ENCODE measurements at regions not wholly inside any gene's neighbourhood (a gene's known extent, or its start where the extent isn't known, plus 50 kb on each side); places are given as distances from the start of the nearest gene placed in this dataset.

DNA sequence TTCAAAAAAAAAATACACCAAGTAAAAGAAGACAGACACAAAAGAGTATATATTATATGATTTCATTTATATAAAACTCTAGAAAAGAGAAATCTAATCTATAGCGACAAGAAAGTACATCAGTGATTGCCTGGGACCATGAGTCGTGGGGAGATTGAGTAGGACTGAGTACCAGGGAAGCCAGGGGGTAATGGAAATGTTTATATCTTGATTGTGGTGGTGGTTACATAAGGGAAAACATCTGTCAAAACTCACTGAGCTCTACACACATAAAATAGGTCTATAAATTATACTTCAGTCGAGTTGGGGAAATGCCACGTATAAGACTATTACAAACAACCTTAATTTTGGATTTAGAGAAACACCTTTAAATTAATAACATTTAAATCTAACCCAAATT lies 117.4 kb downstream of the TRIM29 start:
- Histone ChIP-seq H3K36me3 (replicated peaks in 1 of 2; ENCODE audit: control insufficient read depth in 1 of 2, insufficient read depth in 2 of 2, low read length in 2 of 2) (no peaks in the 10 kb centered on the region), H3K4me3 (replicated peaks in 1 of 3; ENCODE audit: low read depth in 2 of 3, low read length in 3 of 3) (no peak overlapping the region), H3K4me2 (replicated peaks; ENCODE audit: extremely low read depth, low read length, poor library complexity, severe bottlenecking) (no peak overlapping the region), H3K27ac (ENCODE audit: low read depth in 1 of 2, low read length in 2 of 2) (no peak overlapping the region), H3K27me3 (ENCODE audit: control insufficient read depth in 2 of 2, insufficient read depth in 2 of 2, low read length in 2 of 2) (peaks cover 0 to 7% of the 10 kb centered on the region in 2 donors), H3K4me1 (ENCODE audit: control insufficient read depth in 1 of 2, insufficient read depth in 2 of 2, low read length in 2 of 2) (no peaks in the 10 kb centered on the region), H4K20me1 (ENCODE audit: insufficient read depth, low read length) (no peaks in the 10 kb centered on the region), H2AFZ (ENCODE audit: insufficient read depth, low read depth, low read length, poor library complexity, severe bottlenecking) (no peak overlapping the region), H3K79me2 (ENCODE audit: insufficient read depth, low read length) (no peaks in the 10 kb centered on the region), H3K9ac (ENCODE audit: insufficient read depth, low read length, poor library complexity, severe bottlenecking) (no peak overlapping the region), H3K9me3 (replicated peaks in 1 of 2; ENCODE audit: control insufficient read depth in 1 of 2, insufficient read depth in 1 of 2, low read length in 2 of 2) (no peaks in the 10 kb centered on the region)
- no peaks in the 10 kb centered on the region for H3K9me3 Mint-ChIP-seq
- H3K4me3 Mint-ChIP-seq, result no peak overlapping the region
- DNase-seq, result no peak
- WGBS (ENCODE audit: insufficient coverage), result no CpG with 5 or more reads among the region's 4 CpGs
- no peaks in the 10 kb centered on the region for H3K36me3 Mint-ChIP-seq
- TF ChIP-seq, protein P1, sequence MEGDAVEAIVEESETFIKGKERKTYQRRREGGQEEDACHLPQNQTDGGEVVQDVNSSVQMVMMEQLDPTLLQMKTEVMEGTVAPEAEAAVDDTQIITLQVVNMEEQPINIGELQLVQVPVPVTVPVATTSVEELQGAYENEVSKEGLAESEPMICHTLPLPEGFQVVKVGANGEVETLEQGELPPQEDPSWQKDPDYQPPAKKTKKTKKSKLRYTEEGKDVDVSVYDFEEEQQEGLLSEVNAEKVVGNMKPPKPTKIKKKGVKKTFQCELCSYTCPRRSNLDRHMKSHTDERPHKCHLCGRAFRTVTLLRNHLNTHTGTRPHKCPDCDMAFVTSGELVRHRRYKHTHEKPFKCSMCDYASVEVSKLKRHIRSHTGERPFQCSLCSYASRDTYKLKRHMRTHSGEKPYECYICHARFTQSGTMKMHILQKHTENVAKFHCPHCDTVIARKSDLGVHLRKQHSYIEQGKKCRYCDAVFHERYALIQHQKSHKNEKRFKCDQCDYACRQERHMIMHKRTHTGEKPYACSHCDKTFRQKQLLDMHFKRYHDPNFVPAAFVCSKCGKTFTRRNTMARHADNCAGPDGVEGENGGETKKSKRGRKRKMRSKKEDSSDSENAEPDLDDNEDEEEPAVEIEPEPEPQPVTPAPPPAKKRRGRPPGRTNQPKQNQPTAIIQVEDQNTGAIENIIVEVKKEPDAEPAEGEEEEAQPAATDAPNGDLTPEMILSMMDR (IDR thresholded peaks at IDR 0.05), result no peak
- intact Hi-C loops (cut with micrococcal nuclease), result no loop called here
- H3K27me3 Mint-ChIP-seq (ENCODE audit: low read depth in 3 of 3), result peaks cover 15 to 27% (median 19%) of the 10 kb centered on the region in 3 donors
- no peak overlapping the region for H3K27ac Mint-ChIP-seq
- H3K4me1 Mint-ChIP-seq, result no peaks in the 10 kb centered on the region

DNA sequence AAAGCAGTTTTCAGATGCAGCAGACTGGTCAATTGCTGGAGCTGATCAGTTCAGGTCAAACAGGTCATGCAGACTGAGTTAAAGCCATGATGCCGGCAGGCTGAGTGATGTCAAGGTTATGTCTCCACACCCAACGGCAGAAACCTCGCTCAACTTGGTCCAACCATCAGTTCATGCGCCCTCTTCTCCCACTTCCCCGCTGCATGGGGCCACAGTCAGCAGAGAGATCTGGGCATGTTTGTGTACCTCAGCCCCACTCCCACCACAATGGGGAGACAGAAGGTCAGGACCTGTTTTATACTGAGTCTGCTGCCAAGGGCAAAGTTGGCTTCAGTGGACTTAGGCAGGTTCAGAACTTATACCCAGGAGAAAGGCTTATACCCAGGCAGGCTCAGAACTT lies 118.7 kb downstream of the TRIM29 start:
- H3K27me3 ChIP-seq (ENCODE audit: control insufficient read depth in 2 of 2, insufficient read depth in 2 of 2, low read length in 2 of 2), result peaks cover 0 to 9% of the 10 kb centered on the region in 2 donors
- peaks cover 20 to 31% (median 22%) of the 10 kb centered on the region in 3 donors for H3K27me3 Mint-ChIP-seq (ENCODE audit: low read depth in 3 of 3)
- H3K4me1 Mint-ChIP-seq, result no peaks in the 10 kb centered on the region
- H3K27ac ChIP-seq (ENCODE audit: low read depth in 1 of 2, low read length in 2 of 2), result no peak overlapping the region
- H3K36me3 Mint-ChIP-seq, result no peaks in the 10 kb centered on the region
- H2AFZ ChIP-seq (ENCODE audit: insufficient read depth, low read depth, low read length, poor library complexity, severe bottlenecking), result no peak overlapping the region
- no peak overlapping the region for H3K9ac ChIP-seq (ENCODE audit: insufficient read depth, low read length, poor library complexity, severe bottlenecking)
- no peak overlapping the region for H3K27ac Mint-ChIP-seq
- H3K9me3 Mint-ChIP-seq, result no peaks in the 10 kb centered on the region
- H3K9me3 ChIP-seq (replicated peaks in 1 of 2; ENCODE audit: control insufficient read depth in 1 of 2, insufficient read depth in 1 of 2, low read length in 2 of 2), result no peaks in the 10 kb centered on the region
- TF ChIP-seq, protein P1 (IDR thresholded peaks at IDR 0.05), result no peak
- no peak for DNase-seq
- H3K79me2 ChIP-seq (ENCODE audit: insufficient read depth, low read length), result no peaks in the 10 kb centered on the region
- no peaks in the 10 kb centered on the region for H3K36me3 ChIP-seq (replicated peaks in 1 of 2; ENCODE audit: control insufficient read depth in 1 of 2, insufficient read depth in 2 of 2, low read length in 2 of 2)
- no peaks in the 10 kb centered on the region for H3K4me1 ChIP-seq (ENCODE audit: control insufficient read depth in 1 of 2, insufficient read depth in 2 of 2, low read length in 2 of 2)
- no peak overlapping the region for H3K4me3 Mint-ChIP-seq
- no peak overlapping the region for H3K4me2 ChIP-seq (replicated peaks; ENCODE audit: extremely low read depth, low read length, poor library complexity, severe bottlenecking)
- no peak overlapping the region for H3K4me3 ChIP-seq (replicated peaks in 1 of 3; ENCODE audit: low read depth in 2 of 3, low read length in 3 of 3)
- intact Hi-C loops (cut with micrococcal nuclease), result no loop called here
- 95% methylated on average over 5 of the region's 5 CpGs for WGBS (ENCODE audit: insufficient coverage)
- H4K20me1 ChIP-seq (ENCODE audit: insufficient read depth, low read length), result no peaks in the 10 kb centered on the region
